A673 (cell line): ENCODE measurements at regions not wholly inside any gene's neighbourhood (a gene's known extent, or its start where the extent isn't known, plus 50 kb on each side); places are given as distances from the start of the nearest gene placed in this dataset.

Experiments used
- BruUV-seq: library from RNA; stranded (reverse); fragments of 400-500 nt; replicated peaks from 2 replicates; lab custom pipeline; 2021; lab: Mats Ljungman, UMichigan
- CTCF ChIA-PET: fragments of 300-600 bp; sonication (Branson Sonifier 250); formaldehyde crosslinking; loops from one replicate; lab custom pipeline; 2022; ENCODE audit warnings: antibody characterized with exemption; lab: Charles Lee
- POLR2A ChIA-PET: fragments of 300-600 bp; sonication (Branson Sonifier 250); formaldehyde crosslinking; loops from one replicate; lab custom pipeline; 2022; ENCODE audit warnings: antibody characterized with exemption; ENCODE audit not compliant: low non-redundant PET; lab: Charles Lee
- DNase-seq: peaks from one replicate; pipeline ENCODE4 v3.0.0-alpha.2; 2015; ENCODE audit warnings: low spot score
- H3K27ac ChIP-seq: fragments of 200-600 bp; sonication (generic); 2 replicates; pipeline ENCODE4 v1.5.1; 2016; ENCODE audit warnings: mixed run types, low read depth, mild to moderate bottlenecking, mixed read lengths, antibody characterized with exemption, low read length; ENCODE audit not compliant: poor library complexity, severe bottlenecking
- H3K27me3 ChIP-seq: fragments of 200-600 bp; sonication (generic); replicated peaks from 2 replicates; pipeline ENCODE4 v1.6.1; 2017; ENCODE audit warnings: mixed run types, low read depth, mild to moderate bottlenecking, mixed read lengths, antibody characterized with exemption, low read length; ENCODE audit not compliant: insufficient read depth, poor library complexity
- H3K36me3 ChIP-seq: fragments of 200-600 bp; sonication (generic); 2 replicates; pipeline ENCODE4 v1.6.1; 2016; ENCODE audit warnings: mixed run types, mild to moderate bottlenecking, mixed read lengths, antibody characterized with exemption, low read length; ENCODE audit not compliant: insufficient read depth, poor library complexity, severe bottlenecking
- H3K4me1 ChIP-seq: fragments of 200-600 bp; sonication (generic); 2 replicates; pipeline ENCODE4 v1.6.1; 2017; ENCODE audit warnings: mixed run types, mild to moderate bottlenecking, mixed read lengths, antibody characterized with exemption, low read length; ENCODE audit not compliant: insufficient read depth, poor library complexity, severe bottlenecking
- H3K4me3 ChIP-seq: fragments of 200-600 bp; sonication (generic); 2 replicates; pipeline ENCODE4 v1.5.1; 2016; ENCODE audit warnings: low read depth, mixed run types, mild to moderate bottlenecking, mixed read lengths, low read length; ENCODE audit not compliant: poor library complexity, severe bottlenecking
- H3K9me3 ChIP-seq: fragments of 200-600 bp; sonication (generic); 2 replicates; pipeline ENCODE4 v1.6.1; 2016; ENCODE audit warnings: mixed run types, low read depth, mild to moderate bottlenecking, mixed read lengths, antibody characterized with exemption, low read length; ENCODE audit not compliant: poor library complexity, severe bottlenecking
- CTCF ChIP-seq: fragments of 300-800, 200-600 bp; sonication (generic); conservative IDR thresholded peaks from 2 replicates; pipeline ENCODE4 v1.5.1; 2017; ENCODE audit warnings: low read depth, mild to moderate bottlenecking, antibody characterized with exemption, low read length, moderate library complexity, mixed read lengths
- EZH2 ChIP-seq: fragments of 200-600 bp; sonication (generic); IDR thresholded peaks from 2 replicates; pipeline ENCODE4 v1.6.1; 2017; ENCODE audit warnings: borderline replicate concordance, low read depth, mild to moderate bottlenecking, mixed read lengths, antibody characterized with exemption, low read length; ENCODE audit not compliant: poor library complexity, severe bottlenecking
- intact Hi-C: fragments of 100-400 bp; cut with micrococcal nuclease; formaldehyde crosslinking; loops from one replicate; pipeline ENCODE4 v1.10.0; 2022; ENCODE audit not compliant: unreplicated experiment

- H3K4me3 ChIP-seq: no peak overlapping the region
- CTCF ChIA-PET: no interaction called here
- no peaks in the 10 kb centered on the region for H3K36me3 ChIP-seq
- BruUV-seq: no TSS peak
- TF ChIP-seq CTCF (no peak), EZH2 (no peak)
- intact Hi-C loops: no loop called here
- no peak overlapping the region for H3K27ac ChIP-seq
- H3K27me3 ChIP-seq: no peaks in the 10 kb centered on the region
- H3K9me3 ChIP-seq: no peaks in the 10 kb centered on the region
- DNase-seq: no peak
- POLR2A ChIA-PET: no interaction called here
- no peaks in the 10 kb centered on the region for H3K4me1 ChIP-seq
Observed at GRCh38 chr1:5725855-5726585, 266.2 kb downstream of the NPHP4 start.

GRCh38 chr1:5725406-5725805 lies 266.8 kb downstream of the NPHP4 start:
- CTCF ChIA-PET: no interaction called here
- no TSS peak for BruUV-seq
- Histone ChIP-seq H3K27ac (no peak overlapping the region), H3K4me1 (no peaks in the 10 kb centered on the region), H3K36me3 (no peaks in the 10 kb centered on the region), H3K4me3 (no peak overlapping the region), H3K27me3 (no peaks in the 10 kb centered on the region), H3K9me3 (no peaks in the 10 kb centered on the region)
- intact Hi-C loops: no loop called here
- no peak for DNase-seq
- TF ChIP-seq EZH2 (no peak), CTCF (no peak)
- POLR2A ChIA-PET: no interaction called here

DNA sequence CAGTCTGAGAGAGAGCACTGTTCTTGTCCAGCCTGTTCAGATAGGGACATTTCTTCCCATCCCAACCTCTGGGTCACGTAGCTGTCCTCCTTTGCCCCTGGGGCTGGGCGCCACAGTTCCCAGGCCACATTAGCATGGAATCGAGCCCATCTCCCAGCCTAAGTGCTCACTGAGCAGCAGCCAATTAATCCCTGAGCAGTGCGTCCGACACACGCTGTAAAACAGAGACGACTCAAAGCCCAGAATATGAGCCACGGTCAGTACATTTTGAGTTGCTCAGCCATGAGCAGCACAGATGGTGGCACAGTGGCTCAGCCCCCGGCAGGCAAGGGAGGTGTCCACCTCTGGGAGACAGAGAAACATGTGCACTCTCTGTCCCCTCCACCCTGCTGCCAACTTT lies 267.4 kb downstream of the NPHP4 start:
- no TSS peak for BruUV-seq
- H3K4me1 ChIP-seq: no peaks in the 10 kb centered on the region
- no peaks in the 10 kb centered on the region for H3K9me3 ChIP-seq
- no peak overlapping the region for H3K4me3 ChIP-seq
- TF ChIP-seq CTCF: no peak
- TF ChIP-seq EZH2: no peak
- intact Hi-C loops: no loop called here
- H3K36me3 ChIP-seq: no peaks in the 10 kb centered on the region
- H3K27me3 ChIP-seq: no peaks in the 10 kb centered on the region
- no peak overlapping the region for H3K27ac ChIP-seq
- CTCF ChIA-PET: no interaction called here
- POLR2A ChIA-PET: no interaction called here
- DNase-seq: no peak
